T-cell (primary cell): ENCODE measurements at regions not wholly inside any gene's neighbourhood (a gene's known extent, or its start where the extent isn't known, plus 50 kb on each side); places are given as distances from the start of the nearest gene placed in this dataset.

ENCODE experiments used
- ATAC-seq, 4 experiments: fragments of 200-7000 bp in 3 of 4; fragments of 150-1000 bp in 1 of 4; cut with Tn5 transposase; replicated peaks in 1 of 4; 1 replicate in 3 of 4; 2 replicates in 1 of 4; pipeline ENCODE4 v1.10.0; 2021; ENCODE audit warnings: moderate library complexity in 3 of 4, mild to moderate bottlenecking in 2 of 4, moderate number of reproducible peaks in 1 of 4
- CTCF ChIA-PET, 2 donors: fragments of 300-600 bp; sonication (Branson Sonifier 250); formaldehyde crosslinking; loops; one replicate each; lab custom pipeline; 2022; ENCODE audit warnings: antibody characterized with exemption in 2 of 2; lab: Charles Lee
- POLR2A ChIA-PET, 2 donors: fragments of 300-600 bp; sonication (Branson Sonifier 250); formaldehyde crosslinking; loops; one replicate each; lab custom pipeline; 2022; ENCODE audit warnings: antibody characterized with exemption in 2 of 2; lab: Charles Lee
- DNase-seq, 35 experiments: peaks; one replicate each; pipeline versions ENCODE4 v3.0.0 to v3.0.0-alpha.2; 2013 to 2023
- H3K27ac ChIP-seq: one replicate; pipeline ENCODE4 v1.5.1; 2013; ENCODE audit warnings: low read length
- H3K27me3 ChIP-seq, 2 experiments: replicated peaks in 1 of 2; 1 replicate in 1 of 2; 2 replicates in 1 of 2; pipeline versions ENCODE4 v1.6.1 to v1.7.0; 2013; ENCODE audit warnings: low read length in 1 of 2, mixed read lengths in 1 of 2; ENCODE audit not compliant: control insufficient read depth in 2 of 2, insufficient read depth in 2 of 2; ENCODE audit errors: extremely low read depth in 1 of 2
- H3K36me3 ChIP-seq, 2 donors: 1 replicate in 1 of 2; 2 replicates in 1 of 2; pipeline versions ENCODE4 v1.6.1 to v1.7.0; 2013; ENCODE audit warnings: low read length in 1 of 2; ENCODE audit not compliant: control insufficient read depth in 2 of 2, insufficient read depth in 1 of 2; ENCODE audit errors: extremely low read depth in 1 of 2
- H3K4me1 ChIP-seq, 2 experiments: 1 replicate in 1 of 2; 2 replicates in 1 of 2; pipeline versions ENCODE4 v1.6.1 to v1.7.0; 2013; ENCODE audit warnings: low read length in 2 of 2, mixed read lengths in 1 of 2; ENCODE audit not compliant: insufficient read depth in 2 of 2, control insufficient read depth in 1 of 2; ENCODE audit errors: extremely low read depth in 1 of 2
- H3K4me3 ChIP-seq, 2 donors: 1 replicate in 1 of 2; 2 replicates in 1 of 2; pipeline versions ENCODE4 v1.5.1 to v1.7.0; 2013; ENCODE audit warnings: mild to moderate bottlenecking in 2 of 2, low read length in 1 of 2, moderate library complexity in 1 of 2; ENCODE audit not compliant: control insufficient read depth in 1 of 2; ENCODE audit errors: extremely low read depth in 1 of 2
- H3K9me3 ChIP-seq: 2 replicates; pipeline ENCODE4 v1.7.0; 2013
- H3K27ac Mint-ChIP-seq, 2 donors: one replicate each; pipeline ENCODE4 v1.8.0; 2020 to 2021; ENCODE audit warnings: mild to moderate bottlenecking in 2 of 2, mixed read lengths in 2 of 2
- H3K27me3 Mint-ChIP-seq, 2 donors: one replicate each; pipeline ENCODE4 v1.8.0; 2021 to 2022; ENCODE audit warnings: mixed read lengths in 2 of 2
- H3K36me3 Mint-ChIP-seq: one replicate; pipeline ENCODE4 v1.8.0; 2021; ENCODE audit warnings: mixed read lengths
- H3K4me1 Mint-ChIP-seq, 3 donors: one replicate each; pipeline ENCODE4 v1.8.0; 2020 to 2022; ENCODE audit warnings: mixed read lengths in 3 of 3, mild to moderate bottlenecking in 1 of 3
- H3K4me3 Mint-ChIP-seq, 3 donors: one replicate each; pipeline ENCODE4 v1.8.0; 2020 to 2022; ENCODE audit warnings: mild to moderate bottlenecking in 3 of 3, mixed read lengths in 3 of 3, moderate library complexity in 3 of 3
- H3K9me3 Mint-ChIP-seq, 3 donors: one replicate each; pipeline ENCODE4 v1.8.0; 2020 to 2022; ENCODE audit warnings: mixed read lengths in 3 of 3
- WGBS: methylation state at CpG from one replicate; pipeline ENCODE4 v1.1.5; 2013; ENCODE audit warnings: missing lambda C conversion rate; ENCODE audit not compliant: insufficient coverage; 5-methylcytosine and 5-hydroxymethylcytosine counted together

DNA sequence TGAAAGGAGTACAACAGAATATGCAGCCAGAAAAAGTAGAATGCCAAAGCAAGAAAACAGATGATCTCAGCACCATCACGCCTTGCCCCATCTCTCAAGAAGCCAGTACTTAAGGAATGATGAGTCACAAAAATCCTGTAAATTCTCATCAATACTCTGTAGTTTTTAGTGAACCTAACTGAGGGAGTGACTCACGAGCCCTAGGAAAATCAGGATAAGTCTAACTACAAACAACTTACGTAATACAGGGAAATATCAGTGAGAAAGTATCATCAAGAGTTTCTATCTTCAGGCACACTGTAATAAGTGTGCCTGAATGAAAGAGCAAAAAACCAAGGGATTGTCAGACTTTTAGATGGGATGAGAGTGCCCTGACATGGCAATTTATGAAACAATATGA lies 644.4 kb downstream of the STPG2 start:
- DNase-seq: no peak
- H3K9me3 ChIP-seq: no peaks in the 10 kb centered on the region
- no peaks in the 10 kb centered on the region for H3K36me3 ChIP-seq
- Mint-ChIP-seq H3K9me3 (peaks cover 0 to 4% (median 2%) of the 10 kb centered on the region in 3 donors), H3K4me1 (no peaks in the 10 kb centered on the region), H3K4me3 (no peak overlapping the region), H3K36me3 (no peaks in the 10 kb centered on the region), H3K27me3 (no peaks in the 10 kb centered on the region), H3K27ac (no peak overlapping the region)
- H3K4me3 ChIP-seq: no peak overlapping the region
- H3K27me3 ChIP-seq: no peaks in the 10 kb centered on the region
- WGBS: no CpG with 5 or more reads among the region's 3 CpGs
- ATAC-seq: no peak
- H3K27ac ChIP-seq: no peak overlapping the region
- POLR2A ChIA-PET: no interaction called here
- CTCF ChIA-PET: no interaction called here
- no peaks in the 10 kb centered on the region for H3K4me1 ChIP-seq

- H3K27me3 Mint-ChIP-seq: no peaks in the 10 kb centered on the region
Measured at GRCh38 chr4:97500423-97500822, 642.9 kb downstream of the STPG2 start.

DNA sequence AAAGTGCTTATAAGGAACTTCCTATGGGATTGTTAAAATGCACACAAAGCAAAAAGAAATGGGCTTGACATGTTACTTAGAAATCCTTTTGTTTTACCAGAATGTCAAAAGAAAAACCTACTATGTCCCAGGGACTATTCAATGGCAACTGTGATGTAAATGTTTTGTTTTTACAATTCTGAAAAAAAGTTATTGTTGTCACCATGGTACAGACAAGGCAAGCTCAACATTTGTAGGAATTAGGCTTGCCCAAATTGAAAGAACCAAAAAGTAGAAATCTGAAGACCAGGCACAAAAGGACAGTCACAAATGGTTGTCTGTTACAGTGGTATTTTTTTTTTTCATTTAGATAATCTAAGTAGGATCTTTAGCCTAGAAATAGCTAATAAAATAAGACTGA lies 638.6 kb downstream of the STPG2 start:
- no peaks in the 10 kb centered on the region for H3K36me3 Mint-ChIP-seq
- no peak for DNase-seq
- ChIA-PET CTCF (no interaction called here), POLR2A (no interaction called here)
- no peaks in the 10 kb centered on the region for H3K27me3 Mint-ChIP-seq
- no peak for ATAC-seq
- peaks cover 0 to 4% (median 3%) of the 10 kb centered on the region in 3 donors for H3K9me3 Mint-ChIP-seq
- no peaks in the 10 kb centered on the region for H3K4me1 Mint-ChIP-seq
- no peaks in the 10 kb centered on the region for H3K4me1 ChIP-seq
- H3K4me3 Mint-ChIP-seq: no peak overlapping the region
- H3K27ac ChIP-seq: no peak overlapping the region
- H3K4me3 ChIP-seq: no peak overlapping the region
- no peak overlapping the region for H3K27ac Mint-ChIP-seq
- H3K27me3 ChIP-seq: no peaks in the 10 kb centered on the region
- H3K36me3 ChIP-seq: no peaks in the 10 kb centered on the region
- H3K9me3 ChIP-seq: no peaks in the 10 kb centered on the region

More at GRCh38 chr4:97500423-97500822, 642.9 kb downstream of the STPG2 start:
- no peak overlapping the region for H3K27ac ChIP-seq
- no peak overlapping the region for H3K4me3 Mint-ChIP-seq
- 75% methylated on average over 2 of the region's 2 CpGs for WGBS
- H3K36me3 ChIP-seq: no peaks in the 10 kb centered on the region
- H3K36me3 Mint-ChIP-seq: no peaks in the 10 kb centered on the region
- ChIA-PET POLR2A (no interaction called here), CTCF (no interaction called here)
- ATAC-seq (no peak), DNase-seq (no peak)
- no peaks in the 10 kb centered on the region for H3K4me1 Mint-ChIP-seq
- no peak overlapping the region for H3K4me3 ChIP-seq
- no peaks in the 10 kb centered on the region for H3K4me1 ChIP-seq
- H3K9me3 Mint-ChIP-seq: peaks cover 0 to 4% (median 0%) of the 10 kb centered on the region in 3 donors
- H3K27me3 ChIP-seq: no peaks in the 10 kb centered on the region
- H3K27ac Mint-ChIP-seq: no peak overlapping the region
- H3K9me3 ChIP-seq: no peaks in the 10 kb centered on the region

GRCh38 chr4:97507587-97508245 lies 635.6 kb downstream of the STPG2 start:
- H3K9me3 ChIP-seq: no peaks in the 10 kb centered on the region
- no peaks in the 10 kb centered on the region for H3K36me3 ChIP-seq
- Mint-ChIP-seq H3K36me3 (no peaks in the 10 kb centered on the region), H3K9me3 (peaks cover 4 to 9% (median 5%) of the 10 kb centered on the region in 3 donors), H3K27me3 (no peaks in the 10 kb centered on the region), H3K27ac (no peak overlapping the region), H3K4me1 (no peaks in the 10 kb centered on the region), H3K4me3 (no peak overlapping the region)
- no peak for ATAC-seq
- H3K27ac ChIP-seq: no peak overlapping the region
- H3K4me3 ChIP-seq: no peak overlapping the region
- 100% methylated on average over 2 of the region's 2 CpGs for WGBS
- DNase-seq: no peak
- H3K27me3 ChIP-seq: no peaks in the 10 kb centered on the region
- POLR2A ChIA-PET: no interaction called here
- no peaks in the 10 kb centered on the region for H3K4me1 ChIP-seq
- CTCF ChIA-PET: no interaction called here
